A673 (cell line): ENCODE measurements at regions not wholly inside any gene's neighbourhood (a gene's known extent, or its start where the extent isn't known, plus 50 kb on each side); places are given as distances from the start of the nearest gene placed in this dataset.
A peak's percentile ranks its signal among the peaks of the same experiment; 100 is the strongest.

Experiments used
- BruUV-seq: library from RNA; stranded (reverse); fragments of 400-500 nt; replicated peaks from 2 replicates; lab custom pipeline; 2021; lab: Mats Ljungman, UMichigan
- CTCF ChIA-PET: fragments of 300-600 bp; sonication (Branson Sonifier 250); formaldehyde crosslinking; loops from one replicate; lab custom pipeline; 2022; ENCODE audit warnings: antibody characterized with exemption; lab: Charles Lee
- POLR2A ChIA-PET: fragments of 300-600 bp; sonication (Branson Sonifier 250); formaldehyde crosslinking; loops from one replicate; lab custom pipeline; 2022; ENCODE audit warnings: antibody characterized with exemption; ENCODE audit not compliant: low non-redundant PET; lab: Charles Lee
- DNase-seq: peaks from one replicate; pipeline ENCODE4 v3.0.0-alpha.2; 2015; ENCODE audit warnings: low spot score
- H3K27ac ChIP-seq: fragments of 200-600 bp; sonication (generic); 2 replicates; pipeline ENCODE4 v1.5.1; 2016; ENCODE audit warnings: mixed run types, low read depth, mild to moderate bottlenecking, mixed read lengths, antibody characterized with exemption, low read length; ENCODE audit not compliant: poor library complexity, severe bottlenecking
- H3K27me3 ChIP-seq: fragments of 200-600 bp; sonication (generic); replicated peaks from 2 replicates; pipeline ENCODE4 v1.6.1; 2017; ENCODE audit warnings: mixed run types, low read depth, mild to moderate bottlenecking, mixed read lengths, antibody characterized with exemption, low read length; ENCODE audit not compliant: insufficient read depth, poor library complexity
- H3K36me3 ChIP-seq: fragments of 200-600 bp; sonication (generic); 2 replicates; pipeline ENCODE4 v1.6.1; 2016; ENCODE audit warnings: mixed run types, mild to moderate bottlenecking, mixed read lengths, antibody characterized with exemption, low read length; ENCODE audit not compliant: insufficient read depth, poor library complexity, severe bottlenecking
- H3K4me1 ChIP-seq: fragments of 200-600 bp; sonication (generic); 2 replicates; pipeline ENCODE4 v1.6.1; 2017; ENCODE audit warnings: mixed run types, mild to moderate bottlenecking, mixed read lengths, antibody characterized with exemption, low read length; ENCODE audit not compliant: insufficient read depth, poor library complexity, severe bottlenecking
- H3K4me3 ChIP-seq: fragments of 200-600 bp; sonication (generic); 2 replicates; pipeline ENCODE4 v1.5.1; 2016; ENCODE audit warnings: low read depth, mixed run types, mild to moderate bottlenecking, mixed read lengths, low read length; ENCODE audit not compliant: poor library complexity, severe bottlenecking
- H3K9me3 ChIP-seq: fragments of 200-600 bp; sonication (generic); 2 replicates; pipeline ENCODE4 v1.6.1; 2016; ENCODE audit warnings: mixed run types, low read depth, mild to moderate bottlenecking, mixed read lengths, antibody characterized with exemption, low read length; ENCODE audit not compliant: poor library complexity, severe bottlenecking
- CTCF ChIP-seq: fragments of 300-800, 200-600 bp; sonication (generic); conservative IDR thresholded peaks from 2 replicates; pipeline ENCODE4 v1.5.1; 2017; ENCODE audit warnings: low read depth, mild to moderate bottlenecking, antibody characterized with exemption, low read length, moderate library complexity, mixed read lengths
- EZH2 ChIP-seq: fragments of 200-600 bp; sonication (generic); IDR thresholded peaks from 2 replicates; pipeline ENCODE4 v1.6.1; 2017; ENCODE audit warnings: borderline replicate concordance, low read depth, mild to moderate bottlenecking, mixed read lengths, antibody characterized with exemption, low read length; ENCODE audit not compliant: poor library complexity, severe bottlenecking
- intact Hi-C: fragments of 100-400 bp; cut with micrococcal nuclease; formaldehyde crosslinking; loops from one replicate; pipeline ENCODE4 v1.10.0; 2022; ENCODE audit not compliant: unreplicated experiment

DNA sequence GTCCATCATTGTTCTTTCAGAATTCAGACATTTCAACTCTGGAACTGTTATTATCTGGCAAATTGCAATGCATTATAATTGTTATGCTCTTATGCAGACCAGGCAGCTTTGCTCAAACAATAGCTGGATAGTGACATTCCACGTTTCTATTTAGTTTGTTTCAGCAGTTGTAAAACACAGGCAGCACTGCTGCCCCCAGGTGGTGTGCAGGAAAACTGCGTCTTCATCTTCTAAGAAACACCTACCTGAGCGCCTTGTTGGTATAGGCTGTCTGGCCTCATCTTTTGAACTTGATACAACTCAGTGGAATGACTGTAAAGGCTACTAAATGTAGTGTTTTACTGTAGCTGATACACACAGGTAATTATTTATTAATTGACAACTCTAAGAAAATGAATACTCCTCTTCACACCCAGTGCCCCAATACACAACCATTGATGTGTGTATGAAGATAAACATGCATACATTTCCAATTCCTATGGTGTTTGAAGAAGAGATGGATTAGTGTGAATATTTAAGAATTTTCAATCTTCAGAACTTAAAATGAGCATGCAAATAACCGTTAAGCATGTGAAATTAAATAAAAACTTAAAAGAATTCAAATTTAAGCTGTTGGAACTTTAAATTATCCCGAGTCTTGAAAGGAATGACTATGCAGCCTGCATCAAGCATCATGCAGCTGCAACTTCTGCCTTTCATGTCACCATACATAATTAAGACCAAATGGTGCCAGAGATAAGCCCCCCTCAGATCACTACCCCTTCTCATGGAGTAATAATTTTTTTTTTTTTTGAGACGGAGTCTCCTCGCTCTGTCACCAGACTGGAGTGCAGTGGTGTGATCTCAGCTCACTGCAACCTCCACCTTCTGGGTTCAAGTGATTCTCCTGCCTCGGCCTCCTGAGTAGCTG lies 85.6 kb downstream of the CD8B2 start:
- peak; percentile 35 for DNase-seq
- Histone ChIP-seq H3K27me3 (no peaks in the 10 kb centered on the region), H3K4me3 (no peak overlapping the region), H3K27ac (no peak overlapping the region), H3K4me1 (no peaks in the 10 kb centered on the region), H3K36me3 (no peaks in the 10 kb centered on the region), H3K9me3 (no peaks in the 10 kb centered on the region)
- no TSS peak for BruUV-seq
- ChIA-PET CTCF (interaction anchor here (0.5 to 0.7 kb wide), 4 partner anchors 79 to 1052 kb away, joined by 3 to 5 read pairs (median 4); no protein-coding TSS in a partner anchor), POLR2A (no interaction called here)
- intact Hi-C loops = no loop called here
- TF ChIP-seq CTCF (peak; percentile 73), EZH2 (no peak)

DNA sequence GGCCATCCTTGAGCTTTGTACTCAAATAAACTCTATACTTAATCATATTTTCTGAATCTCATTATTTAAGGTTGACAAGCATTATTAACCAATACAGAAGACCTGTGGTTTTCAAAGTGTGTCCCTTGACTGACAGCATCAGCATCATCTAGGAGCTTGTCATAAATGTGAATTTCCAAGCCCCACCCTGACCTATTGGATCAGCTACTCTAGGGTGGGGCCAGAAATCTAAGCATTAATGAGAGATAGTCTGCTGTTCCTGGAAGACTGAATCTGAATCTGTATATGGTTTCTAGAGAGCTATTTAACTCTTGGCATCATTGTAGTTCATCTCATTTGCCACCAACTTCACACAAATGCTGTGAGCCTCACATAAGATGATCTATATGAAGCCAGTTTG lies 86.6 kb downstream of the CD8B2 start:
- no peaks in the 10 kb centered on the region for H3K4me1 ChIP-seq
- no peak overlapping the region for H3K27ac ChIP-seq
- H3K36me3 ChIP-seq = no peaks in the 10 kb centered on the region
- ChIA-PET CTCF (interaction anchor here (0.7 kb wide), 2 partner anchors 80 to 426 kb away, joined by 5 read pairs; no protein-coding TSS in a partner anchor), POLR2A (no interaction called here)
- TF ChIP-seq CTCF = no peak
- TF ChIP-seq EZH2 = no peak
- no peak overlapping the region for H3K4me3 ChIP-seq
- no TSS peak for BruUV-seq
- intact Hi-C loops = no loop called here
- no peak for DNase-seq
- H3K9me3 ChIP-seq = no peaks in the 10 kb centered on the region
- H3K27me3 ChIP-seq = no peaks in the 10 kb centered on the region

DNA sequence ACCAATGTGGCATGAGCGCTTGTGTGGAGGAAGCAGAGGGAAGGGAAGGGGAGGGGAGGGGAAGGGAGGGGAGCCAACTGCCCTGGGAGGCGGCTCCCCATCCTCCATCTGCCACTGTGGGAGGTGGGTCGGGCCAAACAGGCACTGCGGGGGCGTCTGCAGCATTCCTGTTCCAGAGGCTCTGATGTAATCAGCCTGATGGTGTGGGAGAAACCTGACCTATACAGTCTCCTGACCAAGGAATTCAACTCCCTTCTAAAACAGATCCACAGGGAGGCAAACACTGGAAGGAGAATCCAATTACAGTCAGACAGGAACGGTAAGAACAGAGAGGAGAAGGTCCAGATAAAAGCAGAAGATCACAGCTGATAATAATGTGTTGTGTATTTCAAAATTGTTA lies 88.8 kb downstream of the CD8B2 start:
- no peaks in the 10 kb centered on the region for H3K4me1 ChIP-seq
- ChIA-PET CTCF (no interaction called here), POLR2A (no interaction called here)
- peaks cover 12% of the 10 kb centered on the region for H3K27me3 ChIP-seq
- BruUV-seq = no TSS peak
- no peak for DNase-seq
- H3K4me3 ChIP-seq = no peak overlapping the region
- no peaks in the 10 kb centered on the region for H3K9me3 ChIP-seq
- no peak overlapping the region for H3K27ac ChIP-seq
- TF ChIP-seq EZH2 (no peak), CTCF (no peak)
- no peaks in the 10 kb centered on the region for H3K36me3 ChIP-seq
- intact Hi-C loops = no loop called here
